HepG2 (cell line): ENCODE measurements at regions not wholly inside any gene's neighbourhood (a gene's known extent, or its start where the extent isn't known, plus 50 kb on each side); places are given as distances from the start of the nearest gene placed in this dataset.

Source experiments
- BRD4 ChIP-seq: sonication (generic); formaldehyde crosslinking; IDR thresholded peaks from 2 replicates; pipeline ENCODE4 v1.4.0; 2020; ENCODE audit warnings: missing genetic modification reagents
- CHD2 ChIP-seq: IDR thresholded peaks from 2 replicates; pipeline ENCODE4 v1.6.1; 2011; ENCODE audit warnings: low read depth, low read length, improper control_type of control experiment
- CTCF ChIP-seq: sonication (generic); formaldehyde crosslinking; IDR thresholded peaks from 2 replicates; pipeline ENCODE4 v1.5.0; 2020; ENCODE audit warnings: mild to moderate bottlenecking, missing genetic modification reagents, moderate library complexity
- HINFP ChIP-seq: sonication (generic); formaldehyde crosslinking; IDR thresholded peaks from 2 replicates; pipeline ENCODE4 v1.4.0; 2020; ENCODE audit warnings: low read depth, mild to moderate bottlenecking, missing genetic modification reagents
- MLX ChIP-seq: IDR thresholded peaks from 2 replicates; pipeline ENCODE4 v1.6.1; 2016
- REST ChIP-seq, 2 experiments: IDR thresholded peaks; 2 replicates each; pipeline ENCODE4 v1.6.1; 2011 to 2012; ENCODE audit warnings: low read length in 2 of 2, borderline replicate concordance in 1 of 2, low read depth in 1 of 2, mild to moderate bottlenecking in 1 of 2, moderate library complexity in 1 of 2

- TF ChIP-seq BRD4 (CRISPR knock-in tag) (no peak), MLX (CRISPR knock-in tag) (no peak), CTCF (CRISPR knock-in tag) (0 out of 2 replicates have a peak, but pooled peaks have one; percentile 5), HINFP (CRISPR knock-in tag) (no peak), CHD2 (no peak), REST (IDR thresholded peaks at IDR 0.05; ENCODE audit: borderline replicate concordance in 1 of 2, low read depth in 1 of 2, low read length in 2 of 2) (no peak)
Measured at GRCh38 chr18:42425025-42425424, 470.0 kb downstream of the PIK3C3 start.
